ENCODE measurements at regions not wholly inside any gene's neighbourhood (a gene's known extent, or its start where the extent isn't known, plus 50 kb on each side); places are given as distances from the start of the nearest gene placed in this dataset.

GRCh38 chr1:201693890-201694607 is 134.9 kb upstream of the IPO9 start:
- TF ChIP-seq POLR2A (IDR thresholded peaks at IDR 0.05) = no peak
- TF ChIP-seq CTCF (IDR thresholded peaks at IDR 0.05) = no peak

All from right lobe of liver (tissue), 4 donors.